ENCODE measurements at regions not wholly inside any gene's neighbourhood (a gene's known extent, or its start where the extent isn't known, plus 50 kb on each side); places are given as distances from the start of the nearest gene placed in this dataset.
A peak's percentile ranks its signal among the peaks of the same experiment; 100 is the strongest.

DNA sequence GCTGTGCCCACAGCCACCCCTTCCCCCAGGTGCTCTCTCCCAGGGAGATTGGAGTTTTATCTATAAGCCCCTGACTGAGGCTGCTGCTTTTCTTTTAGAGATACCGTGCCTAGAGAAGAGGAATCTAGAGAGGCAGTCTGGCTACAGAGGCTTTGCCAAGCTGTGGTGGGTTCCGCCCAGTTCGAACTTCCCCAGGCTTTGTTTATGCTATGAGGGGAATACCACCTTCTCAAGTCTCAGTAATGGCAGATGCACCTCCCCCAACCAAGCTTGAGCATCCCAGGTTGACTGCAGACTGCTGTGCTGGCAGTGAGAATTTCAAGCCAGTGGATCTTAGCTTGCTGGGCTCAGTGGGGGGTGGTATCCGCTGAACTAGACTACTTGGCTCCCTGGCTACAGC lies 157.4 kb downstream of the CAAP1 start:
- no peak for DNase-seq

DNA sequence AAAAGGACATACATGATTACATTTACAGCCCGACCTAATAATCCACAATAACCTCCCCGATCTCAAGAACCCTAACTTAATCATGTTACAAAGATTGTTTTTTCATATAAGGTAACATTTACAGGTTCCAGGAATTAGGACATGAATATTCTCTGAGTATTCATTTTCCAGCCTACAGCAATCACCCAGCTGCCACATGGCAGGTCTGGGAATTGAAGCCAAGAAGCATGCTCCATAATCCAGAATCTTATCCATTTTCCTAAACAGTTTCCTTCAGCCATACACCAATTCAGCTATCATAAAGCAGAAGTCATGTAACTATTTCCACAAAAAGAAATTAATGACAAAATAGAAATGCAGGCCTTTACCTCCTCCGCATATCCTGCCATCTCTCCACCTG lies 163.4 kb downstream of the CAAP1 start:
- no peak for DNase-seq

DNA sequence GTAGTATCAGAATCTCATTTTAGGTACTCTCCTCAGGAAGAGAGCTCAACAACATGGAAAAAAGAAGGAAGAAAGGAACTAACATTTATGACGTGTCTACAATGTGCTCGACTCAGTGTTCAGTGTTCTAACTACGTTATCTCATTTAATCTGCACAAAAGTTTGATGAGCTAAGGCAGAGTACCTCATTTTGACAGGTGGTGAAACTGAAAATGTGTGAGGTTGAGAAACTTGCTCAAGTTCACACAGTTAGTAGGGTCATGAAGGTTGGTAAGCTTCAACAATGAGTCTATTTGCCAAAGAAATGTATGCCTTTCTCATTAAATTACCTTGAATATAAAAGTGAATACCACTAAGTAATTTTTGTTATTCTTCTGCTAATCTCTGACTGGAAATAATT lies 165.1 kb downstream of the CAAP1 start:
- no peak for DNase-seq

DNA sequence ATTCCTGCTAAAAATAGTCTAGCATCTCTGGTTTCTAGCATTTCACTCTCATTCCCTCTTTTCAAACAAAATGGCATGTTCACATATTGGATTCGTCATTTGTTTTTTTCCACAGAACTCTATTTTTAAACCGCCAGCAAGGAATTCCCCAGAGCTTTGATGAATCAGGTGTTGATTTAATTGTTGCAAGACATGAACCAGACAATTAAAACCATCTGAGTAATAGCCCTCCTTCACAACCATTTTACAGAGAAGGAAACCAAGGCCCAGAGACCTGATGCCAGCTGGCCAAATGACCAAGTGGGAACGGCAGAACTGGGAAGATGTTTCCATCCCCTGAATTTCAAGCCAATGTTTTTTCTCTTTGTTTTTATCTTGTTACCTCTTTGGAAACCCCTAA lies 167.0 kb downstream of the CAAP1 start:
- no peak for DNase-seq

DNA sequence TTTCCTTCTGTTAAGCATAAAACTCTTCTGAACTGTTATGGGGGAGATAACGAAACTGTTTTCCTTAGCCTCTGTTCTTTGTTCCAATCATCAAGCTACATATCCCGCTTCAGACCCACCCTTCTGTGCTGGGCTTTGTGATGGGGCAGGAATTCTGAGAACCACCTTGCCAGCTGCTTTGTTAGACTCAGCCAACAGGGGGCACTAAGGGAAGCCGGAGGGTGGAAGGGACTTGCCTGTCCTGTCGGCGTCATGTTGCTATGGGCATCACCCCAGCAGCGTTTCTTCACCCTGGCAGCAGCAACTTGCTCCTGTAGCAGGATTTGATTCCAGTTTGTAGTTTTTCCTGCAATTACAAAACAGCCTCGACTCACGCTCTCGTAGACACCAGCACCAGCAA lies 169.1 kb downstream of the CAAP1 start:
- DNase-seq, result peak; percentile 94

DNA sequence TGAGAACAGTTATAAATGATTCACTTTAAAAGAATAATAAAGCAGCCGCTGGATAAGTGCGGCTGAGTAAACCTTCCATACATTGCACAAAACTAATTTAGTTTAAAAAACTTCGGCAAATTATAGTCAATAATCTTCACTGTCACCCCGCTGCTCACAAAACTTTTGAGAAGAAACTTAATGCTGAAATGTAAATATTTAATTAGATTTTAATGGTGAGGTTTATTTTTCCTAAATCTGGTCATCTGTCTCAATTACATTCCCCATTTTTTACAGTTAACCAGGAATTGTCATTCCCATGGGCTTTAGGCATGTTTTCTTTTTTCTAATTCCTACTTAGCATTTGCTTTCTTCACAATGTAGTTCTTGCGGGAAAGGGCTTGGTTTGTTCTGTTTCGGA lies 169.8 kb downstream of the CAAP1 start:
- no peak for DNase-seq

DNA sequence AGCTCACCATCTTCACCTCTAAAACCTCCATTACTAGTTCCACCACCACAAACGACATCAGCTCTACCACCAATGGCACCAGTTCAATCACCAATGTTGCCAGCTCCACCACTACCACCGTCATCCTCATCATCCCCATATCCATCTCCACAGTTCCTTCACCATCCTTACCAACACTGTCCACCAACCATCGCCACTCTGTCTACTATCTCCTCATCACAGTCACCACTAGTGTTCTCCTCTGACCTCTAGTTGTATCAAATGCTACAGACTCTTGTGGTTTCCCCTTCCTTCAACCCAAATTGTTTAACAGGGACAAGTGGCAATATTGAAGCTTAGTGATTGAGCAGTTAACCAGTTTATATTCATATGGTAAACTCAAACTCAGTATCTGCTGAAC lies 182.6 kb downstream of the CAAP1 start:
- no peak for DNase-seq

DNA sequence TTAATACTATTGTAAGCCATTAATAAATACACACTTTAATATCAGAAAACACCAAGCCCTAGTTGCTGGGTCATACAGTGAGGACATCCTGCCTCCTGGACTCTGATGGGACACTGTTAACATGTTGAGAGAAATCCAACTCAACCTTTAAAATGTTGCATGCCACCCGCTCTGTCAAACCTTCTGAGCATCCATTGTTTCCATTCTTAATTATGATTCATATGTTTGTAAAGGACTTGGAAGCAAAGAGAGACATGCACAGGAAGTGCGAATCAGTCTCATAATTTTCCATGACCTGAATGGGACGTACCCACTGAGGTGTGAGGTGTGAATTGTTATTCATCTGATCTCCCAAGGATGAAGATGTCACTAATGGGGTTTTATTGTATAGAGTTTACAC lies 186.4 kb downstream of the CAAP1 start:
- DNase-seq, result no peak

DNA sequence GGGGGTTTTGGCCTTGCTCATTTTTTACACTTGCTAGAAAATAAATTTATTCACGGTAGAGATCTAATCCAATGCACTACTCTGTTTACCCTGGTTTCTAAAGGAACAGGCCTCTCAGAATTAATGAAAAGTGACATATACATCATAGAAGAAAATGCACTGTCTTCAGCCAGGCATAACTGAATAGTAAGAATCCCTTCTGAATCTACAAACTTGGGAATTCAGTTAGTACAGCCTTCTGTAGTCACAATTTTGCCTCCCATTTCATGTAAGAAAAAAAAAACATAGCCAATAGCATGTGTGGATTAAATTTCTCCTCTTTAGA lies 197.3 kb downstream of the CAAP1 start:
- DNase-seq, result no peak

DNA sequence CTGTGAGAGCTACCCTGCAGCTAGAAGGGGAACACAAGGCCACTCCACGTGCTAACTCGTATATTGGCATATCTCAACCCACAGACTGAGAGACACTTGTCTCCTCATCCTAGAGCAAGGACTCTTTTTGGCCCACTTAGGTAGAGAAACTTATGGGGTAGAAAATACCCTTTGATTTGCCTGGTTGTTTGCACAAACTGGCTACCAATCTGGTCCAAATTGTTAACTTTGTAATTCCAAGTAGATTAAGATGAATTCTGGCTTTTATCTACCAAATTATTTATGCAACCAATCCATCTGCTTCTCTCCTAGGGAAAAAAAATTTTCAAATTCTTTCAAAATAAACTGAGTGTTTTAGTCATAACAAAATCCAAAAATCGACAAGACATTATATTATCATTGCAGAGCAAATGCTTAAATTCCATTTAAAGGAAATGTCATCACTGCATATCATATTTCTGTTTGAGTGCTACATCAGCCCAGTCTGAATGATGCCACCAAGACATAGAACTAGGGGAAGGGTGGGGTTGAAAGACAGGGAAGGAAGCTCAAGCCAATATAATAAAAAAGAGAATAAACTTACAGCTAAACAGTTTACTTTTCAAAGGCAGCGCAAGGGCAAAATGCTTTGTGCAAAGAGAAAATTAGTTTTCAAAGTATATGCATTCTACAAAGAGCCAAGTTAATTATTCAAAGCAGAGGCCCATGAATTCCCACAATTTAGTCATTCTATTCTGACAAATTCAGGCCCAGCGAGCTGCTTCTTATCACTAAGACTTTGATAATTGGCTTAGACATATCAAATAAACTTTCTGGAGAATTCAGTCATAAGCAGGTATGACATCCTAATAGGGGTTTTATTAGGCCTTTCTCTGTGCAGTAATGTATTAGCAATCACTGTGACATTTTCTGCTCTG lies 198.0 kb downstream of the CAAP1 start:
- DNase-seq, result no peak

DNA sequence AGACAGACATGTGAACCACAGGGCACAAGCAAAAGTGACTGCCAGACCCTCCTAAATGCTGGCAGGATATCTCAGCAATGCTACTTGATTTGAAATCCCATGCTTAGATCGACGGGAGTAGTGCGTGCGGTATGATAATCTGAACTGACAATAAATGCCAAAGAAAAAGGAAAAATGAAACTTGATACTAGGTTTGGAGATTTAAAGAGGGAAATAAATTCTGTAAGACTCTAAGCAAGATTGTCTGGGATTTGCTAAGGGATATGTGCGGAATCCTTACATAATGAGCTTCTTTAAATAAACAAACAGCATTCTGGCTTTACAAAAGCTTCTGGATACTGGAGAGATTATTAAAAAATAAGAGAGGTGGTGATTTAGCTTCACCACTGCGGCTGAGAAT lies 203.6 kb downstream of the CAAP1 start:
- DNase-seq, result no peak

DNA sequence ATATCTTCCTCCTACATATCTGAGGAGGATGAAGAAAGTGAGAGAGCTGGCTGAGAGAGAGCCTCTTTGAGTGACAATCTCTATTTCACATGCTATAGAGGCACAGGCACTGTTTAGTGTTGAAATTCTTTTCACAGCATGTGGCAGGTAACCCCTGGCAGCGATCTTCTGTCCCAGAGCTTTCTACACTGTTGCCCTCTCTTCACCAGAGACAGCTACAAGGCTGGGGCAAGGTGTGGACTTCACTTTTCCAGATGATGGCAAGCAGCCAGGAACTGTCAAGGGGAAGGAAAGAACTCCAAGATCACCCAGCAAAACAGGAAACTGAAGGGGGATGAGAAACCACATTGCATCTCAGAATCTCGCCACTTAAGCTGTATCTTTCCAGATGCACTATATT lies 205.2 kb downstream of the CAAP1 start:
- no peak for DNase-seq

DNA sequence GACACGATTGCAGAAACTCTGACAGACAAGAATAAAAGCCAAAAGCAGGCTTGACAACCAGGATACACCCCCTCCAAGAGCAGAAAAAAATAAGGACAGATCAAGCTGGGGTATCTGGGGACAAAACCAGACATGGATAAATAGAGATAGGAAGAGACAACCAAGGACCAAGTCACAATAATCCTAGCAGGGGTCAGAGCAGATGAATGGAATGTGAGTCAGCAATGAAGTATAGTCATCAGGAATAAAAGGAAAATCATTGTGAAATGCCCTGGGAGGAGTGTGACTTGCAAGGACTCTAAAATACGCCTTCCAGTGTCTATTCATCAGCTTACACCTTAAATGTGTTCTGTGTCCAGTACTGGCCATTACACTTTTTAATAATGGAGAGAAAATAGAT lies 206.8 kb downstream of the CAAP1 start:
- DNase-seq, result no peak

DNA sequence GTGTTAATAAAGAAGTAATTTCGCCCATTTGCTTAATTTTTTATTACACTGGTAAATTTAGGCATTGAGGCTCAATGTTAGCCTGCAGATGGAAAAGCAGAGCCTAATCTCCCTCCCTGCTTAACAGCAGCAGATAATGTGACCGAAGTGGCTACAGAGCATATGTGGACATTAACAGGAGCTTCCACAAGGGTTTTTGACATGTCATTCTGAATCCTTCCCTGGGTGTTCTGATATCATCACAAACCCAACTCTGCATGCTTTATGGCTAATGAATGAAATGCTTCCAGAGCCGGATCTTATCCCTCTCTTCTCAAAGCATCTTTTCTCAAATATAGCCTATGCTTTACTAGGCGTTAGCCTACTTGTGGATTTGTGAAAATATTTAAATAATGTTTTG lies 208.6 kb downstream of the CAAP1 start:
- DNase-seq, result no peak

DNA sequence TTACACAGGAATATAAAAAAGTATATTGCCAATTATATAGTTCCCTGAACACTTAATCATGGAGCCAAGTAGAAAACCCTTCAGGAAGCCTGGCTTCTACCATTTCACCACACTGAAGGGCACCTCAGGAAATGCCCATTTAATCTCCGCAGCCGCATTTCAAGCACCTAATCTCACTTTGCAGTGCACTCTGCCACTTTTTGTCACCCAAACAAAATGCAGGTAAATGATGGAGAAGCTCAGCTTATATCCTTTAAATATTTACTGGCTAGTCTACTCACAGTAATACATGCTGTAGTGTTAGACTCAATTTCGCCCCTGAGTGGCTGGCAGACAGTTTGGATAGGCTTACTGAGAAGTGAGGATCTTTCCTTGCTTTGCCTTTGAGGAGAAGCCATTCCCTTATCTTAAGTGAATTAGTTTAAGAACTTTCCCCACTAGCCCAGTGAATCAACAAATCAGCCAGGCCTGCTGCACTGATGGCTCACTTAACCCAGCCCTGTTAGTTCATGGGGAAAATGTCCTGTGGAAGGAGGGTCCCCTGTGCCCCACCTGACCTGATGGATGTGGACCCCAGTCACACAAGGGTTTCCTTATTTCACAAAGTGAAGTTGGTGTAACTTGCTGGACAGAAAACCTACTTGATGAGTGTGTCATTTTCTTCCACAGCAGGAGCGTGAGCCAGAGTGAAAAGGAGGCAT lies 209.7 kb downstream of the CAAP1 start:
- peak; percentile 59 for DNase-seq

DNA sequence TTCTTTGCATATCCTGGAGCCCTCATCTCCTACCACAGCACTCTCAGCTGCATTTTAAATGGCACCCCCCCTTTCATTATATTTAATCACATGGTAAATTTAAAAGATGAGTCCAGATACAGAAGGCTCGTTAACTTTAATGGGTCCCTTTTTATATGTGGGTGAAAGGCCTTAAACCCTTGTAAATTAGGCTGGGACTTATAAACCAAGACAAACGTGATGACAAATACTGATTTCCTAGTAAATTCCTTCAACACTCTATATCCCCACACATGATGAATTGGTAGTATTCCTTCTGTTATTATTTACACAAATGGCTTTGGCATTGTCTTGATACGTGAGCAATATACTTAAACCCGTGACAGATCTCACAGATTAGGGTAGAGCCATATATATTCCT lies 210.6 kb downstream of the CAAP1 start:
- no peak for DNase-seq

DNA sequence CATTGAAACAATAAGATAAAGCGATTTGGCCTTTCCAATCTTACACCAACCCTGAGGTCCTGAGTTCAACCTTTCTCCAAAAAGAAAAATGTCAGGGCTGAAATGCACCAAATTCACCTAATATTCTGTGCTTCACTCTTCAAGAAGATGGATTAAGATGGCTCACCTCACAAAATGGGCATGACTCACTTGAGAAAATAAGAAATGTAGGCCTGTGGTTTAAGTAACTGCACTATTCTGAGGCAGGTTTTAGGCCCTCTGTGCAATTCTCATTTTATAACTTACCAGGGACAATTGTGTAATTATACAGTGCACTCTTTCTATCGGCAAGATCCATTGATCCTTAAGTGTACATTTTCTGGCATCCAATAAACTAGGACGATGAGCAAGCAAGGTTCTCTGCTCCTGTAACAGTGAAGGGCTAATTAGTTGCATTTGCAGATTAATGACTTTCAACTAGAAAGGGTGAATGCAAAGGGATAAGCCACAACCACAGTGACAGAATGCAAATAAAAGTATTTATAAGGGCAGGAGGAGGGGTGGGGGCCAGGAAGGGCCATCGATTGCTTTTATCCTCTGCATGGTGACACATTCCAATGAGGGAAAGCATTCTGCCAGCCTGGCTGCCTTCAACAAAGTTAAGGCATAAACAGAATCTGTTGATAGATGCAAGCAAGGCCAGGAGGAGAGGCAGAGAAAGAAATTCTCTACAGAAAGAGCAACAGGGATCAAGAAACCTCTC lies 214.5 kb downstream of the CAAP1 start:
- peak; percentile 70 for DNase-seq

DNA sequence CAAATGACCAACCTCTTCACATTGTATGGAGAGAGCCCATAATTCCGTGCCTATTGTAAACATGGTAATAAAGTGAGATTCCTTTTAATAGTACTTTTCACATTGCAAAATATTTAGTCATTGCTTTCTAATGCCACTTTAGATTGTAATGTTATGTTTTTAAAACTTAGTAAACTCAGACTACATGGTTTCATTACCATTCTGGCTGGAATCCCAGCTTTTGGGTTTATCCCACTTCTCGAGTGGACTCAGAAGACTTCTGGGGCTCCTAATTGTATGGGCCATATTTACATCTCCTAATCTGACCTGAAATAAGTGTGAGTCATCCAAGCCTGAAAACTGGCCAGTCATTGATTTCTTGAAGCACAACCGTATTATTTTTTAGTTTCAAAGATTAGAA lies 217.6 kb downstream of the CAAP1 start:
- DNase-seq, result no peak

DNA sequence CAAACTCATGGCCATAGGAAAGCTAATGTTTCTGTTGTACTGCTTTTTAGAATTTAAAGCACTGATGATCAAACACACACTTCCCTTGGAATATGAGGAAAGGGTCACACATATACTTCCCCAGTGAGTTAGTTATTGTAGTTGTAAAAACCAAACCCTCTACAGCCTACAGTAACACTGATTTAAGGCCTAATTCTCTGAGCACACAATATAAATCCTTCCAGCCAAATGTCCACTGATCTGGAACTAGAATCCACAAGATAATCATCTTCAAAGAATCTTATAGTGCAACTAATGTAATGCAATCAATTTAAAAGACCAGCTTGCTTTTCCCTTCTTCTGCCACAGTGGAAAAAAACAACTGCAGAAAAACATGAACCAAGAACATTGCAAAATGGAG lies 219.3 kb downstream of the CAAP1 start:
- no peak for DNase-seq

DNA sequence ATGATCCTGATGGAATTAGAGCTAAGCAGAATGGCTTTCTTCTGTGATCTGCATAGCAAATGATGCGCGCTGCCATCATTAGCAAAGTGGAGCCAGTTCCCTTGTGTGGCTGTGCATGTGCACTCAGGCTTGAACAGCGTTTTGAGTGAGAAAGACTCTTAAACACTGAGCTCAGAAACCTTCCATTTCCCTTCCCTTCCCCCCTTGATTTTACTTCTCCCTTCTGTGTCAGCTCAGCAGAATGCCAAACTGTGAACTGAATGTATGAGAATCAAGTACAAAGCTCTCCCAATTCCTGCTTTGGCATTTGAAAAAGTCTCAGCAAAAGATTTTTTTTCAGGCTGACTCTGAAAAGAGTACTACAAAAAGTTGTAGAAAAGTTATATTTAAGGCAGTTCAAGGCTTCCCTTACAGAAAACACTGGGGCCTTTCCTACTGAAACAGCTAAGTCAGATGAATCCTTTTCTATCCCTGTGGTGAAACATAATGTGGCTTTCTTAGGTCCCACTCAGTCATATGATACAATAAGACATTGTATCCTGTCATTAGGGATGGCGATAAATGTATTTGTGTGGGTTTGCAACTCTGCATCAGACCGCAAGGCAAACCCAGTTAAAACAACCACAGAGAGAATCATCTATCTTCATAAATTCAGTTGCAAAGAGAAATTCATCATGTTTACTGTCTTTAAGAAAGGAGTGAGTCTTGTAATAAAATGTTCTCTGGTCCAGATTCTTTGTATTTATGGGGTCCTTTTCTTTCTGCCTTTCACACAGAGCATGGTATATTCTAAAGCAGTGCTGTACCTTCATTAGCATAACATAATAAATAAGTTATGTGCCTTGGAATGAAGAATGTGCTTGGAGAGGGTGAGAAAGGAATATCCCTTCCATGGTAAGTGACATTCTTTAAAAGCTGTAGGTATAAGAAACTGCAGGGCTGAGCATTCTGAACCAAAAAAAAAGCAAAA lies 222.6 kb downstream of the CAAP1 start:
- DNase-seq, result no peak

DNA sequence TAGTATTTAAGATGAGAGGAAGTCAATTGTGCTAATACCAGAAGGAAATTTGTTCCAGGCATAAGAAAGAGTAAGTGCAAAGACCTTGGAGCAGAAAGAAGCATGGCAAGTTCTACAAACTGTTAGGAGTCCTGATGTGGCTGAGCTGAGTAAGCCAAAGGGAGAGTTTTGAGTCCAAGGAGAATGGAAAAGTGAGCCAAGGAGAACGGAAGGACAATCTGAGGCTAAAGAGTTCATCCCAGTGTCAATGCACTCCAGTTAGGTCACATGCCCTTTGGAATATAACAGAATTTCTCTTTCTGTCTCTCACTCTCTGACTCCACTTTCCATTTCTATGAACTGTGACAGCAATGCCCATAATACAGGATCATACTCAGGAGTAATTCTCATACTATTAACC lies 224.7 kb downstream of the CAAP1 start:
- no peak for DNase-seq

DNA sequence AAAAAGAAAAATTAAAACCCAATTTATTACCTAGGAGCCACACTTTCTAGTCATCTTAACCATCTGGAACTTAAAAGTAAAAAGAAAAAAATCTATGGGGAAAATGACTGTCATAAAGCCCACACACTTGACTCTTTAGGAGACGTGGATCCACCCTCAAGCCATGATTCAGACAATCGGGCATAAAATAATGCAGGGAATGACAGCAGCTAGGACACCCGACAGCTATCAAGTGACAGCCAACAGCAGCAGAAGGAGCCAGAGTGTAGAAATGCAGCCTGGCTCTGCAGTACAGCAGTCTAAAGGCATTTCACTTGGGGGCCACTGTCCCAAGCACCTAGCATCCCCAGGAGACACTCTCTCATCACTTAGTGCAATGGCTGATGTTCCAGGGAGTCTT lies 226.9 kb downstream of the CAAP1 start:
- DNase-seq, result no peak
